Keratinocyte (primary cell): ENCODE measurements at regions not wholly inside any gene's neighbourhood (a gene's known extent, or its start where the extent isn't known, plus 50 kb on each side); places are given as distances from the start of the nearest gene placed in this dataset.

ENCODE experiments used
- CTCF ChIP-seq, 3 experiments: IDR thresholded peaks in 1 of 3; conservative IDR thresholded peaks in 1 of 3; optimal IDR thresholded peaks in 1 of 3; 2 replicates in 2 of 3; 3 replicates in 1 of 3; pipeline versions ENCODE3 to v1.5.1; 2011; ENCODE audit warnings: low read length in 3 of 3, mild to moderate bottlenecking in 3 of 3, moderate library complexity in 2 of 3, control low read depth in 1 of 3, inconsistent platforms in 1 of 3; ENCODE audit not compliant: insufficient read depth in 2 of 3; ENCODE audit errors: extremely low read depth in 1 of 3
- EZH2 ChIP-seq: IDR thresholded peaks from one replicate; pipeline ENCODE4 v1.6.1; 2012; ENCODE audit warnings: inconsistent platforms, mild to moderate bottlenecking, low read length, moderate library complexity

- TF ChIP-seq CTCF (optimal IDR thresholded peaks at IDR 0.05 in 1 of 3, IDR thresholded peaks at IDR 0.05 in 1 of 3, conservative IDR thresholded peaks at IDR 0.05 in 1 of 3; ENCODE audit: extremely low read depth in 1 of 3, insufficient read depth in 2 of 3, low read length in 3 of 3) (no peak), EZH2 (no peak)
Measured at GRCh38 chrX:13254870-13255269, 65.0 kb downstream of the ATXN3L start.
